NCI-H526 (cell line): ENCODE measurements at regions not wholly inside any gene's neighbourhood (a gene's known extent, or its start where the extent isn't known, plus 50 kb on each side); places are given as distances from the start of the nearest gene placed in this dataset.
"Not testable (repeated sequence)": the region's sequence is repeated elsewhere in the genome, so short reads cannot be mapped to it uniquely, and the experiment has no call there.

Experiments
- DNase-seq, 2 experiments: peaks; one replicate each; lab custom pipeline; 2025; lab: John Stamatoyannopoulos, UW

GRCh38 chr3:13194285-13195209 lies 121.3 kb upstream of the IQSEC1 start:
- DNase-seq, result no peak

GRCh38 chr3:13193320-13194284 lies 120.4 kb upstream of the IQSEC1 start:
- no peak for DNase-seq

- DNase-seq, result no peak
These were observed 119.4 kb upstream of the IQSEC1 start for GRCh38 chr3:13192471-13193213.

- DNase-seq, result no peak
These were observed 117.8 kb upstream of the IQSEC1 start for GRCh38 chr3:13191016-13191415.

DNA sequence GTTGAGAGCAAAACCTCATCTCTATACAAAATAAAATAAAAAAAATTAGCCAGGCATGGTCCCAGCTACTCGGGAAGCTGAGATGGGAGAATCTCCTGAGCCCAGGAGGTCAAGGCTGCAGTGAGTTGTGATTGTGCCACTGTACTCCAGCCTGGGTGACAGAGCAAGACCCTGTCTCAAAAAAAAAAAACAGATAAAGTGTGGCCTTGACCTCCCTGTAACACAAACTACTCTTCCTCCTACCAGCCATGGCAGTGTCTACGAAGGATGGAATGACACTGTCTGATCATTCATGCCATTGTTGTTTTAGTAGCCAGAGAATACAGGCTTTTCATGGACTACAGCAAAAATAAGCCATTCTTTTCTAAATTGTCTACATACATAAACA lies 117.1 kb upstream of the IQSEC1 start:
- no peak for DNase-seq

DNA sequence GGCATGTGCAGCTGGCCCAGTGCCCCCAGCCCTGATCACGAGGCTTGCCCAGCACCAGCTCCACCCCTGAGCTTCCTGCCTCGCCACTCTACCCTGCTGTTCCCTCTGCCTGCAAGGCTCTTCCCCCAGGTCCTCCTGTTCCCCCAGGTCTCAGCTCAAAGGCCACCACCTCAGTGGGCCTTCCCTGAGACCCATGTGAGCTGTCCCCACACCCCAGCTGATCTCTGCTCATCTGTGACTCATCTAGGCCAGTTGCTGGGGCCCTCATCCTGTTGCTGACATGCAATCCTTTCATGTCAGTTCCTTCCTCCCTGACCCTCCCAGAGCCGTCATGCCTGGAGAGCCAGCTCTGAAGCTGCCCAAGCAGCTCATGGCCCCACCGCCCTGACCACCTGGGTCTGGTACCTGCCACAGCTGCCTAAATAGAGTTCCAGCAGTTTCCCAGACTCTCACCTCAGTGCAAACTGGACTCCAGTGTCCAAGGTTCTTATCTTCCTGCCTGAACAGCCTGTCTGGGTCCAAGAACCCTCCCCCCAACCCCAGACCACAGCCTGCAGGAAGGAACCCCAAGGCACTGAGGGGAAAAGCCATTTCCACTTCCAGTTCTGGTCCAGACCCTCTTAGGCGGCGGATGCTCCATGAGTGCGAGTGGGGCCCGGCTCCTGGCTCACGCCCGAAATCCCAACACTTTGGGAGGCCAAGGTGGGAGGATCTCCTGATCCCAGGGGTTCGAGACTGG lies 116.6 kb upstream of the IQSEC1 start:
- DNase-seq, result no peak

- no peak for DNase-seq
These were observed 115.7 kb upstream of the IQSEC1 start for GRCh38 chr3:13188975-13189374.

DNA sequence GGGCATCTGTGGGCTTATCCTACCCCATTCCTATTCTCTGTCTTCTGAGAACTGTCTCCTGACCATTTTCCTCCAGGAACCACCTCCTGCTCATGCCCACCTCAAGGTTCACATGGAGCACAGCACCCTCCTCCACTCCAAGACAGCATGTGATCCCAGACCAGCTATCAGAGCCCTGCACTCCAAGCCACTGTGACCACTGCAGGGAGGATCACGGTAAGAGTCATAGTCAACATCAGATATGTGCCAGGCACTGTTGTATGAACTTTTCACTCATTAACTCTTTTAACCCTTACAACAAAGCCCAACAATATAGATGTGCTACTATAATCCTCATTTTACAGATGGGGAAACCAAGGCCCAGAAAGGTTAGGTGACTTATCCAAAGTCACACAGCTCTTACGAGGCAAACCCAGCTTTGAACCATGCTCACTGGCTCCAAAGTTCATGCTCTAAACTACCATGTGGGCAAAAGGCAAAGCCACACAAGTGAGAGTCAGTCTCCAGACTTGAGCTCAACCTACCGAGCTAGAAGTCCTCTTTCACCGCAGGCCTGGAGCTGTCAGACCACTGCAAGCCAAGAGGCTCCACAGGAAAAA lies 115.1 kb upstream of the IQSEC1 start:
- DNase-seq, result no peak

GRCh38 chr3:13187593-13187992 lies 114.4 kb upstream of the IQSEC1 start:
- DNase-seq, result no peak

DNA sequence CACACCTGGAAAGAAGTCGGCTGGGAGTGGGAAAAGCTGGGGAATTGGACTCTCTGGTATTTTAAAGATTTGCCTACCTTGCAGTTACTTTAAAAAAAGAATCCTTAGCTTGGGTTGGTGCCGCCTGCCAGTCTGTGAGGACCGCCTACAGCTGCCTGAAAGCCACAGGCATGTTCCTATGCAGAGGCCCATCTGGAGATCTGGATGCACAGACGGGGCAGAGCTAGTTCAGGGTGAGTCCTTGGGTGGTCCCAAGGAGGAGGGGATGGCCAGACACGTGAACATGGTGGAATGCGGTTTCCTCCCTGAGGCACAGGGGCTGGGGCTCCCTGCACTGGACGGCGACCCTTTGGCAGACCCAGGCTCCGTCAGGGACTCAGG lies 113.2 kb upstream of the IQSEC1 start:
- DNase-seq, result no peak

GRCh38 chr3:13185737-13186434 lies 112.7 kb upstream of the IQSEC1 start:
- no peak for DNase-seq

- not testable (repeated sequence) for DNase-seq
These were observed 106.5 kb upstream of the IQSEC1 start for GRCh38 chr3:13179582-13180210.

- DNase-seq, result no peak
These were observed 106.0 kb upstream of the IQSEC1 start for GRCh38 chr3:13179181-13179580.

GRCh38 chr3:13178107-13178506 lies 104.9 kb upstream of the IQSEC1 start:
- DNase-seq, result no peak

DNA sequence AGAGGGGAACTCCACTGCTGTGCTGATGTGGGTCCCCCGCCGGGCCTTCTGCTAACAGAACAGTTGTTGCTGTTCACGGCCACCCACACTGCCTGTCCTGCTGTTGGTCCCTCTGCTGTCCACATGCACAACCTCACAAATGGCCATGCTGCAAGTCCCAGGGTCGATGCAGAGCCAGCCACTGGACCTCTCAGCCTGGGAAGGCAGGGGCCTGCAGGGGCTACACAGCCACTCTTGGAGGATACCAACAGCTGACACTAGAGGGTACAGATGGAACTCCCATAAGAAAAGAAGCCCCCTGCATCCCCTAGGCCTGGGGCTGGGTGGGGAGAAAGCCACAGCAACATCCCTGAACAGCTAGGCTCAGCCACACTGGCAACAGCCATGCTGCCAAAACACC lies 104.4 kb upstream of the IQSEC1 start:
- DNase-seq, result no peak

GRCh38 chr3:13177236-13177635 lies 104.0 kb upstream of the IQSEC1 start:
- DNase-seq, result no peak

- DNase-seq, result no peak
These were observed 103.2 kb upstream of the IQSEC1 start for GRCh38 chr3:13176445-13176844.

GRCh38 chr3:13174803-13175135 lies 101.5 kb upstream of the IQSEC1 start:
- DNase-seq, result no peak

- no peak for DNase-seq
These were observed 101.0 kb upstream of the IQSEC1 start for GRCh38 chr3:13174011-13174802.
